OCI-LY7 (cell line): ENCODE measurements at regions not wholly inside any gene's neighbourhood (a gene's known extent, or its start where the extent isn't known, plus 50 kb on each side); places are given as distances from the start of the nearest gene placed in this dataset.

Experiments used
- BruUV-seq: library from RNA; stranded (reverse); fragments of 400-500 nt; replicated peaks from 2 replicates; lab custom pipeline; 2021; lab: Mats Ljungman, UMichigan
- CTCF ChIA-PET: fragments of 300-600 bp; sonication (Branson Sonifier 250); formaldehyde crosslinking; loops from one replicate; lab custom pipeline; 2022; ENCODE audit warnings: antibody characterized with exemption; ENCODE audit not compliant: unreplicated experiment; lab: Charles Lee
- POLR2A ChIA-PET: fragments of 300-600 bp; sonication (Branson Sonifier 250); formaldehyde crosslinking; loops from one replicate; lab custom pipeline; 2022; ENCODE audit warnings: antibody characterized with exemption; lab: Charles Lee
- DNase-seq: peaks from one replicate; pipeline ENCODE4 v3.0.0-alpha.2; 2015; ENCODE audit warnings: low spot score
- H2AFZ ChIP-seq: fragments of 200-600 bp; sonication (generic), shearing (Covaris generic); 2 replicates; pipeline ENCODE4 v1.6.1; 2014; ENCODE audit warnings: mild to moderate bottlenecking, antibody characterized with exemption, low read length, moderate library complexity
- H3K27ac ChIP-seq: fragments of 200-600 bp; sonication (generic); 2 replicates; pipeline ENCODE4 v1.5.1; 2014; ENCODE audit warnings: mixed run types, low read depth, mild to moderate bottlenecking, moderate library complexity, low read length, inconsistent platforms; ENCODE audit not compliant: poor library complexity, severe bottlenecking
- H3K36me3 ChIP-seq: fragments of 200-600 bp; sonication (generic); 2 replicates; pipeline ENCODE4 v1.6.1; 2014; ENCODE audit warnings: mild to moderate bottlenecking, antibody characterized with exemption, low read length, moderate library complexity, mixed read lengths; ENCODE audit not compliant: insufficient read depth
- H3K4me1 ChIP-seq: fragments of 200-600 bp; sonication (generic); 2 replicates; pipeline ENCODE4 v1.5.1; 2014; ENCODE audit warnings: mild to moderate bottlenecking, low read length; ENCODE audit not compliant: insufficient read depth, poor library complexity, severe bottlenecking
- H3K4me2 ChIP-seq: fragments of 200-600 bp; sonication (generic); 2 replicates; pipeline ENCODE4 v1.6.1; 2014; ENCODE audit warnings: mild to moderate bottlenecking, low read length
- H3K4me3 ChIP-seq: fragments of 200-600 bp; sonication (generic); 2 replicates; pipeline ENCODE4 v1.5.1; 2014; ENCODE audit warnings: mild to moderate bottlenecking, low read depth, low read length; ENCODE audit not compliant: poor library complexity, severe bottlenecking
- H3K79me2 ChIP-seq: fragments of 200-600 bp; sonication (generic); 2 replicates; pipeline ENCODE4 v1.6.1; 2016; ENCODE audit warnings: low read depth, mild to moderate bottlenecking, low read length, moderate library complexity, mixed read lengths; ENCODE audit not compliant: insufficient read depth
- H3K9me2 ChIP-seq: fragments of 200-600 bp; sonication (generic); 2 replicates; pipeline ENCODE4 v1.6.1; 2016; ENCODE audit warnings: mild to moderate bottlenecking, low read length, mixed read lengths; ENCODE audit not compliant: insufficient read depth
- H3K9me3 ChIP-seq: fragments of 200-600 bp; sonication (generic); 2 replicates; pipeline ENCODE4 v1.6.1; 2014; ENCODE audit warnings: mild to moderate bottlenecking, mixed run types, low read length, mixed read lengths
- H4K20me1 ChIP-seq: fragments of 200-600 bp; sonication (generic); 2 replicates; pipeline ENCODE4 v1.6.1; 2014; ENCODE audit warnings: mild to moderate bottlenecking, antibody characterized with exemption, low read length, moderate library complexity, mixed read lengths; ENCODE audit not compliant: insufficient read depth
- EZH2phosphoT487 ChIP-seq: fragments of 200-600 bp; sonication (generic); IDR thresholded peaks from 2 replicates; pipeline ENCODE4 v1.6.1; 2018; ENCODE audit warnings: low read depth, borderline replicate concordance, mild to moderate bottlenecking, mixed run types, antibody characterized with exemption, low read length, moderate library complexity, mixed read lengths
- intact Hi-C: fragments of 100-400 bp; cut with micrococcal nuclease; formaldehyde crosslinking; loops from one replicate; pipeline ENCODE4 v1.10.0; 2022; ENCODE audit not compliant: unreplicated experiment
- TF ChIP-seq, protein P1 (sequence below): fragments of 200-600 bp; sonication (generic); conservative IDR thresholded peaks from 2 replicates; pipeline ENCODE4 v1.5.1; 2014; ENCODE audit warnings: mild to moderate bottlenecking, antibody characterized with exemption, low read length, moderate library complexity, mixed read lengths

DNA sequence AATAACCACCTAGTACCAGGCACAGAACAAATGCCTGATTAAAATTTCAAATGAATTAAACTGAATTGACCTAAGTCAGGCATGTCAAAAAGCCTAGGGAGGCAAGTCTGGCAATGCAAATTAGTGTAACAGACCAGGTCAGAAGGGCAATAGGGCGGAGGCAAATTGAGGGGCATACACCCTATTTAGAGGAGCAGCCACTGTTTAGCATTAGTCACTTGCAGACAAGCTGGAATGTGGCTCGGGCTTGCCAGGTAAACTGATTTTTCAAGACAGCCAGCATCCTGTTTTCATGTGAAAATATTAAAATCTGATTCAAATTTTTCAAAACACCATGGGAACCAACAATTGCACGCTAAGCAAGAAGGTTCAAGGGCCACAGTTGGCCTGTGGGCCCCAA is 160.3 kb downstream of the EN1 start:
- Histone ChIP-seq H3K9me3 (no peaks in the 10 kb centered on the region), H3K27ac (no peak overlapping the region), H3K4me1 (no peaks in the 10 kb centered on the region), H3K36me3 (no peaks in the 10 kb centered on the region), H3K9me2 (no peaks in the 10 kb centered on the region), H3K4me3 (no peak overlapping the region), H4K20me1 (no peaks in the 10 kb centered on the region), H3K79me2 (no peaks in the 10 kb centered on the region), H2AFZ (no peak overlapping the region), H3K4me2 (no peak overlapping the region)
- ChIA-PET POLR2A (no interaction called here), CTCF (no interaction called here)
- TF ChIP-seq, protein P1, sequence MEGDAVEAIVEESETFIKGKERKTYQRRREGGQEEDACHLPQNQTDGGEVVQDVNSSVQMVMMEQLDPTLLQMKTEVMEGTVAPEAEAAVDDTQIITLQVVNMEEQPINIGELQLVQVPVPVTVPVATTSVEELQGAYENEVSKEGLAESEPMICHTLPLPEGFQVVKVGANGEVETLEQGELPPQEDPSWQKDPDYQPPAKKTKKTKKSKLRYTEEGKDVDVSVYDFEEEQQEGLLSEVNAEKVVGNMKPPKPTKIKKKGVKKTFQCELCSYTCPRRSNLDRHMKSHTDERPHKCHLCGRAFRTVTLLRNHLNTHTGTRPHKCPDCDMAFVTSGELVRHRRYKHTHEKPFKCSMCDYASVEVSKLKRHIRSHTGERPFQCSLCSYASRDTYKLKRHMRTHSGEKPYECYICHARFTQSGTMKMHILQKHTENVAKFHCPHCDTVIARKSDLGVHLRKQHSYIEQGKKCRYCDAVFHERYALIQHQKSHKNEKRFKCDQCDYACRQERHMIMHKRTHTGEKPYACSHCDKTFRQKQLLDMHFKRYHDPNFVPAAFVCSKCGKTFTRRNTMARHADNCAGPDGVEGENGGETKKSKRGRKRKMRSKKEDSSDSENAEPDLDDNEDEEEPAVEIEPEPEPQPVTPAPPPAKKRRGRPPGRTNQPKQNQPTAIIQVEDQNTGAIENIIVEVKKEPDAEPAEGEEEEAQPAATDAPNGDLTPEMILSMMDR, result no peak
- TF ChIP-seq EZH2phosphoT487, result no peak
- no peak for DNase-seq
- intact Hi-C loops, result no loop called here
- no TSS peak for BruUV-seq

GRCh38 chr2:118686346-118686745 is 161.1 kb downstream of the EN1 start:
- Histone ChIP-seq H4K20me1 (no peaks in the 10 kb centered on the region), H3K9me3 (no peaks in the 10 kb centered on the region), H3K4me3 (no peak overlapping the region), H3K4me2 (no peak overlapping the region), H3K4me1 (no peaks in the 10 kb centered on the region), H3K27ac (no peak overlapping the region), H3K79me2 (no peaks in the 10 kb centered on the region), H2AFZ (no peak overlapping the region), H3K9me2 (no peaks in the 10 kb centered on the region), H3K36me3 (no peaks in the 10 kb centered on the region)
- ChIA-PET CTCF (no interaction called here), POLR2A (no interaction called here)
- BruUV-seq, result no TSS peak
- intact Hi-C loops, result no loop called here
- TF ChIP-seq, protein P1, result no peak
- TF ChIP-seq EZH2phosphoT487, result no peak
- no peak for DNase-seq

- Histone ChIP-seq H4K20me1 (no peaks in the 10 kb centered on the region), H3K27ac (no peak overlapping the region), H3K79me2 (no peaks in the 10 kb centered on the region), H3K4me3 (no peak overlapping the region), H3K9me3 (no peaks in the 10 kb centered on the region), H3K36me3 (no peaks in the 10 kb centered on the region), H3K4me2 (no peak overlapping the region), H2AFZ (no peak overlapping the region), H3K4me1 (no peaks in the 10 kb centered on the region), H3K9me2 (no peaks in the 10 kb centered on the region)
- ChIA-PET POLR2A (no interaction called here), CTCF (no interaction called here)
- BruUV-seq, result no TSS peak
- intact Hi-C loops, result no loop called here
- no peak for DNase-seq
- TF ChIP-seq, protein P1, result no peak
- no peak for TF ChIP-seq EZH2phosphoT487
Observed at GRCh38 chr2:118683460-118683859, 164.0 kb downstream of the EN1 start.
